Activated naive CD4-positive, alpha-beta T cell treated with anti-CD3 and anti-CD28 coated beads for 36 hours (primary cell): ENCODE measurements at regions not wholly inside any gene's neighbourhood (a gene's known extent, or its start where the extent isn't known, plus 50 kb on each side); places are given as distances from the start of the nearest gene placed in this dataset.
"Not testable (repeated sequence)": the region's sequence is repeated elsewhere in the genome, so short reads cannot be mapped to it uniquely, and the experiment has no call there.

Experiments
- CTCF ChIA-PET: fragments of 350-600 bp; sonication (Branson Sonifier 250); formaldehyde crosslinking; loops from one replicate; lab custom pipeline; 2021; ENCODE audit warnings: antibody characterized with exemption; lab: Charles Lee
- DNase-seq: peaks from one replicate; pipeline ENCODE4 v3.0.0-alpha.2; 2020
- H3K27ac Mint-ChIP-seq: one replicate; pipeline ENCODE4 v1.8.0; 2021; ENCODE audit warnings: mild to moderate bottlenecking, mixed read lengths
- H3K27me3 Mint-ChIP-seq: one replicate; pipeline ENCODE4 v1.8.0; 2021; ENCODE audit warnings: low read depth, mixed read lengths
- H3K36me3 Mint-ChIP-seq: one replicate; pipeline ENCODE4 v1.8.0; 2021; ENCODE audit warnings: low read depth, mixed read lengths
- H3K4me1 Mint-ChIP-seq: one replicate; pipeline ENCODE4 v1.8.0; 2021; ENCODE audit warnings: low read depth, mixed read lengths
- H3K4me3 Mint-ChIP-seq: one replicate; pipeline ENCODE4 v1.8.0; 2021; ENCODE audit warnings: mild to moderate bottlenecking, moderate library complexity, mixed read lengths
- H3K9me3 Mint-ChIP-seq: one replicate; pipeline ENCODE4 v1.8.0; 2021; ENCODE audit warnings: mixed read lengths
- intact Hi-C: fragments of 100-400 bp; cut with micrococcal nuclease; formaldehyde crosslinking; loops from one replicate; pipeline ENCODE4 v1.15.1; 2023

GRCh38 chr10:44752451-44753441 lies 158.4 kb upstream of the TMEM72 start:
- DNase-seq: no peak
- CTCF ChIA-PET: interaction anchor here (0.6 kb wide), 1 partner anchor 13 kb away, joined by 3 read pairs; no protein-coding TSS in a partner anchor
- H3K27me3 Mint-ChIP-seq: peaks cover 2% of the 10 kb centered on the region
- no peaks in the 10 kb centered on the region for H3K4me1 Mint-ChIP-seq
- intact Hi-C loops: no loop called here
- no peaks in the 10 kb centered on the region for H3K9me3 Mint-ChIP-seq
- H3K36me3 Mint-ChIP-seq: no peaks in the 10 kb centered on the region
- H3K27ac Mint-ChIP-seq: no peak overlapping the region
- no peak overlapping the region for H3K4me3 Mint-ChIP-seq

DNA sequence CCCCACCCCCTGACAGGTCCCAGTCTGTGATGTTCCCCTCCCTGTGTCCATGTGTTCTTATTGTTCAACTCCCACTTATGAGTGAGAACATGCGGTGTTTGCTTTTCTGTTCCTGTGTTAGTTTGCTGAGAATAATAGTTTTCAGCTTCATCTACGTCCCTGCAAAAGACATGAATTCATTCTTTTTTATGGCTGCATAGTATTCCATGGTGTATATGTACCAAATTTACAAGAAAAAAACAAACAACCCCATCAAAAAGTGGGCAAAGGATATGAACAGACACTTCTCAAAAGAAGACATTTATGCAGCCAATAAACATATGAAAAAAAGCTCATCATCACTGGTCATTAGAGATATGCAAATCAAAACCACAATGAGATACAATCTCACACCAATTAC lies 156.8 kb upstream of the TMEM72 start:
- not testable (repeated sequence) for H3K27me3 Mint-ChIP-seq

GRCh38 chr10:44755481-44755880 lies 155.7 kb upstream of the TMEM72 start:
- no peak overlapping the region for H3K4me3 Mint-ChIP-seq
- H3K27ac Mint-ChIP-seq: no peak overlapping the region
- H3K4me1 Mint-ChIP-seq: no peaks in the 10 kb centered on the region
- intact Hi-C loops: no loop called here
- peaks cover 5% of the 10 kb centered on the region for H3K27me3 Mint-ChIP-seq
- H3K36me3 Mint-ChIP-seq: no peaks in the 10 kb centered on the region
- no peak for DNase-seq
- CTCF ChIA-PET: no interaction called here
- H3K9me3 Mint-ChIP-seq: no peaks in the 10 kb centered on the region

More for the DNA sequence above, 156.8 kb upstream of the TMEM72 start:
- intact Hi-C loops, H3K4me3 Mint-ChIP-seq, H3K36me3 Mint-ChIP-seq, H3K9me3 Mint-ChIP-seq, H3K27ac Mint-ChIP-seq, H3K4me1 Mint-ChIP-seq, DNase-seq, CTCF ChIA-PET: not testable (repeated sequence)

DNA sequence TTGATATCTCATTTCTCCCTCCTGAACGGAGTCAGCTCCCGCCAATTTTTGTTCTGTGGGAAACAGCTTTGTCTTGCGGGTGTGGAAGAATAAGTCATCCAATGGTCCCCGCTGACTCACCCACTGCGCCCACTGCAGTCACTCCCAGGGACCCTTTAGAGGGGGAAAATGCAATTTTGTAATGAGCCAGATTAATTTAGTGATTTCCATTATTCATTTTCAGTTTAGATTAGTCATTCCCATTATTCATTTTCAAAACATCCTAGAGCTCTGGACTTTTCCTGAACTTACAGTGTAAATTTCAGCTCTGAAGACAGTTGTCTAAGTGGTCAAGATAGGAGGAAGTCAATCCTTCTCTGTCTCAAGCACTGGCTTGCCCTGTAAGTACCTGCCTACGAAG lies 154.9 kb upstream of the TMEM72 start:
- Mint-ChIP-seq H3K9me3 (no peaks in the 10 kb centered on the region), H3K36me3 (no peaks in the 10 kb centered on the region), H3K4me1 (no peaks in the 10 kb centered on the region), H3K27me3 (peaks cover 5% of the 10 kb centered on the region), H3K4me3 (no peak overlapping the region), H3K27ac (no peak overlapping the region)
- CTCF ChIA-PET: no interaction called here
- intact Hi-C loops: no loop called here
- no peak for DNase-seq

DNA sequence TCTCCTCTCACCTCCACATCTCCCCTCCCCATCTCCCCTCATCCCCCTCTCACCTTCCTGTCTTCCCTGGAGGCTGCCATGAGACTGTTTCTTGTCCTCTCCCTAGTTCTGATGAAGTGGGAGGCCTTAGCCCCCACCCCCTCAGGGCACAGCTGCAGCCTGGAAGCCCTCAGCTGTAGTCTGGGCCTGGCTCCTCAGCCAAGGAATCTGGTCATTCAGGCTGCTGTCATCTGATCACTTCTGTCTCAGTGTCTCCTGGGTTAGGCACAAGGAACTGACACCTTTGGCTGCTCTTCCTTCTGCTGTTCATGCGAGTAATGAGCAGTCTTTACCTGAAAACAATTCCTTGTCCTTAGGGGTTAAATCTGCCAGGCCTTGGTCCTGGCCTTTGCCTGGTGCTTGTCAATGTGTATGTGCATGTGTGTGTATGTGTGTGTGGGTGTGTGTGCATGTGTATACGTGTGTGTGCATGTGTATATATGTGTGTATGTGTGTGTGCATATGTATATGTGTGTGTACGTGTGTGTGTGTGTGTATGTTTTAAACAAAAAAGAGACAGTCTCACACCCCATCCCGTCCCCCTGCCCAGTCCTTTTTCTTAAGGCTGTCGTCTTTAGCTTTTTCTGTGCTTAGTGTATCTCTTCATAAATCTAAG lies 153.5 kb upstream of the TMEM72 start:
- no peak for DNase-seq
- Mint-ChIP-seq H3K4me1 (no peaks in the 10 kb centered on the region), H3K27ac (no peak overlapping the region), H3K4me3 (no peak overlapping the region), H3K27me3 (peaks cover 5% of the 10 kb centered on the region), H3K36me3 (no peaks in the 10 kb centered on the region), H3K9me3 (no peaks in the 10 kb centered on the region)
- CTCF ChIA-PET: no interaction called here
- intact Hi-C loops: no loop called here

DNA sequence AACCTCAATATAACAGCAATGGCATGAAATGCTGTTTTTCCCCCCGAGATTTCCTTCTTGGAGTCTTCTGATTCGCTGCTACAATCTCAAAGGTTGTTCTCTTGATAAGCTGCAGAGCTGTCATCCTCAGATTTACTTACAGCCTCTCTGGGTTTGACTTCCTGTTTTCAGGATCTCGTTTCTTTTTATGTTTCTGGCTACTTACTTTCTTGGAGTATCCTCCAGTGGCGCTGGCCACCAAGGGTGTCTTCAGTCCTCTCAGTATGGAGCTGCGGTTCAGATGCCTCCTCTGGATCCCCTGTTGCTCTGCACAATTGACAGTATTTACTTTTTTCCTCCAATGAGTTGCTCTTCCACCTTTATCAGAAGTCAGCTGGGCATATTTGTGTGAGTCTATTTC lies 152.0 kb upstream of the TMEM72 start:
- CTCF ChIA-PET: no interaction called here
- H3K27ac Mint-ChIP-seq: no peak overlapping the region
- DNase-seq: no peak
- no peaks in the 10 kb centered on the region for H3K9me3 Mint-ChIP-seq
- H3K27me3 Mint-ChIP-seq: peaks cover 5% of the 10 kb centered on the region
- H3K36me3 Mint-ChIP-seq: no peaks in the 10 kb centered on the region
- intact Hi-C loops: no loop called here
- H3K4me3 Mint-ChIP-seq: no peak overlapping the region
- no peaks in the 10 kb centered on the region for H3K4me1 Mint-ChIP-seq

DNA sequence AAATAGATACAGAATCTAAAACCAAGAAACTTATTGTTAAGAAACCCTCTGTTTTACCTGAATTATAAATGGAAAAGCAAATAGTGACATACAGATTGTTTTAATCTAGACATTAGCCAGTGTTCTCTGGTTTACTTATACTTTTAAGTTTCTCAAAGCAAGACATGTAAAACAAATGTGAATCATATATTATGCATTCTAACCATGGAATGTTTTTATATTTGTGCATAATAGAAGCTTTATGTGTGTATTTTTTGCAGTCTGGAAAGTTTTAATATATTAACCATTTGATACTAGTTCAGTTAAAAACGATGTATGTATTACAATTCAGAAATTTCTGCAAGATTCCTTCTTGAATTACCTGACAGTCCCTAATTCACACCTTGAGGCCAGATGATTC lies 150.6 kb upstream of the TMEM72 start:
- Mint-ChIP-seq H3K27me3 (peaks cover 5% of the 10 kb centered on the region), H3K4me1 (no peaks in the 10 kb centered on the region), H3K9me3 (no peaks in the 10 kb centered on the region), H3K27ac (no peak overlapping the region), H3K36me3 (no peaks in the 10 kb centered on the region), H3K4me3 (no peak overlapping the region)
- intact Hi-C loops: no loop called here
- DNase-seq: no peak
- CTCF ChIA-PET: no interaction called here

- intact Hi-C loops: no loop called here
- CTCF ChIA-PET: no interaction called here
- Mint-ChIP-seq H3K27ac (no peak overlapping the region), H3K4me3 (no peak overlapping the region), H3K9me3 (no peaks in the 10 kb centered on the region), H3K36me3 (no peaks in the 10 kb centered on the region), H3K27me3 (peaks cover 5% of the 10 kb centered on the region), H3K4me1 (no peaks in the 10 kb centered on the region)
- DNase-seq: no peak
Observed at GRCh38 chr10:44761076-44761475, 150.1 kb upstream of the TMEM72 start.

- intact Hi-C loops: no loop called here
- Mint-ChIP-seq H3K27me3 (peaks cover 3% of the 10 kb centered on the region), H3K36me3 (no peaks in the 10 kb centered on the region), H3K9me3 (no peaks in the 10 kb centered on the region), H3K27ac (no peak overlapping the region), H3K4me3 (no peak overlapping the region), H3K4me1 (no peaks in the 10 kb centered on the region)
- CTCF ChIA-PET: no interaction called here
- no peak for DNase-seq
Observed at GRCh38 chr10:44763331-44763730, 147.8 kb upstream of the TMEM72 start.

DNA sequence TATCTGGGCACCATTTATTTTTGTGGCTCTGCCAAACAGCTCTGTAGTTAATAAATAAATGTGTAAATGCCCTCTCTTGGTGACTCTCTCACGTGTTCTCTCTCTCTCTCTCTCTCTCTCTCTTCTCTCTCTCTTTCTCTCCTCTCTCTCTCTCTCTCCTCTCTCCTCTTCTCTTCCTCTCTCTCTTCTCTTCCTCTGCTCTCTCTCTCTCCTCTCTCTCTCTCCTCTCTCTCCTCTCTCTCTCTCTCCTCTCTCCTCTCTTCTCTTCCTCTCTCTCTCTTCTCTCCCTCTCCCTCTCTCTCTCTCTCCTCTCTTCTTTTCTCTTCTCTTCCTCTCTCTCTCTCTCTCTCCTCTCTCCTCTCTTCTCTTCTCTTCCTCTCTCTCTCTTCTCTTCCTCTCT lies 145.8 kb upstream of the TMEM72 start:
- H3K4me1 Mint-ChIP-seq: no peaks in the 10 kb centered on the region
- H3K9me3 Mint-ChIP-seq: no peaks in the 10 kb centered on the region
- peaks cover 3% of the 10 kb centered on the region for H3K27me3 Mint-ChIP-seq
- CTCF ChIA-PET: no interaction called here
- H3K36me3 Mint-ChIP-seq: no peaks in the 10 kb centered on the region
- no peak for DNase-seq
- no peak overlapping the region for H3K4me3 Mint-ChIP-seq
- no peak overlapping the region for H3K27ac Mint-ChIP-seq
- intact Hi-C loops: no loop called here

DNA sequence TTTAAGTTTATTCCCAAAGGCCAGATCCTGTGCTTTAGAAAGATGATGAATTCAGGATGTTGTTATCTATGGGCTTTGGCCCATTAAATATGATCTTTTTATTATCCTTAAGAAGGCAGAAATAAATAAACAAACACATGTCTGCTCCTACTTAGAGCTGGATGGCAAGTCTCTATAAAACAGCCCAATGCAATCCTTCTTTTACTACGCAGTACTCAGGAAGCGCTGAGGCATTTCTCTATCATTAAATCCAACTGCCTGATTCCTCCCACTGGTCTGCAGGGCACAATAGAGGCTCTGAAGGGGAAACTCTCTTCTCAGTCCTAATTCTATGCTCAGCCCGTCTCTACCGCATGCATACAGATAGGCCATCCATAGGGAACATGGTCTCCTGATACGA lies 144.5 kb upstream of the TMEM72 start:
- Mint-ChIP-seq H3K27ac (no peak overlapping the region), H3K27me3 (peaks cover 6% of the 10 kb centered on the region), H3K4me3 (no peak overlapping the region), H3K9me3 (no peaks in the 10 kb centered on the region), H3K4me1 (no peaks in the 10 kb centered on the region), H3K36me3 (no peaks in the 10 kb centered on the region)
- CTCF ChIA-PET: no interaction called here
- intact Hi-C loops: no loop called here
- DNase-seq: no peak

GRCh38 chr10:44769450-44769849 lies 141.7 kb upstream of the TMEM72 start:
- no peak for DNase-seq
- Mint-ChIP-seq H3K36me3 (no peaks in the 10 kb centered on the region), H3K27me3 (peaks cover 6% of the 10 kb centered on the region), H3K27ac (no peak overlapping the region), H3K4me1 (no peaks in the 10 kb centered on the region), H3K4me3 (no peak overlapping the region), H3K9me3 (no peaks in the 10 kb centered on the region)
- intact Hi-C loops: no loop called here
- CTCF ChIA-PET: no interaction called here
